Heart left ventricle (tissue), 13 donors: ENCODE measurements at regions not wholly inside any gene's neighbourhood (a gene's known extent, or its start where the extent isn't known, plus 50 kb on each side); places are given as distances from the start of the nearest gene placed in this dataset.

Experiments used
- POLR2A ChIP-seq, 2 donors: fragments of 450-650 bp; IDR thresholded peaks; one replicate each; pipeline ENCODE4 v1.6.1; 2017; ENCODE audit warnings: antibody characterized with exemption in 2 of 2, mild to moderate bottlenecking in 2 of 2, moderate library complexity in 2 of 2
- TF ChIP-seq, protein P1 (sequence below), 12 donors: fragments of 200-600 bp; sonication (generic) in 4 of 12; IDR thresholded peaks; one replicate each; pipeline versions ENCODE4 v1.5.0 to v1.8.0; 2018 to 2022; ENCODE audit warnings: antibody characterized with exemption in 12 of 12, mild to moderate bottlenecking in 5 of 12
- donor health status: ischemic (EF 13 %, LVEDD 7.1; RV severe dilation, severe dysfunction).
- donor health status: DM: no; HTN: yes; CAD: no.
- donor health status: DM: no; HTN: no; CAD: no.
- donor health status: ischemic (EF 25% LVEDD 6.9; RV normal size, moderate dysfunction).
- donor health status: ischemic (EF 25% LVEDD 5.7; RV mildly dilated, moderate dysfunction).
- donor health status: ischemic (EF 35%, LVEDD 5.7; RV mildly dilated, moderate dysfunction).
- donor health status: nonischemic (EF 11% LVEDD 7.7; RV severe dilation, severe dysfunction).
- donor health status: DM: yes; HTN: yes; CAD: no.
- donor health status: PGD.
- donor health status: ischemic (EF 29% LVEDD 5.4; RV normal size, mild dysfunction).
- donor health status: nonischemic (EF 23%, LVEDD 6.1; RV moderate dilation, normal function).

DNA sequence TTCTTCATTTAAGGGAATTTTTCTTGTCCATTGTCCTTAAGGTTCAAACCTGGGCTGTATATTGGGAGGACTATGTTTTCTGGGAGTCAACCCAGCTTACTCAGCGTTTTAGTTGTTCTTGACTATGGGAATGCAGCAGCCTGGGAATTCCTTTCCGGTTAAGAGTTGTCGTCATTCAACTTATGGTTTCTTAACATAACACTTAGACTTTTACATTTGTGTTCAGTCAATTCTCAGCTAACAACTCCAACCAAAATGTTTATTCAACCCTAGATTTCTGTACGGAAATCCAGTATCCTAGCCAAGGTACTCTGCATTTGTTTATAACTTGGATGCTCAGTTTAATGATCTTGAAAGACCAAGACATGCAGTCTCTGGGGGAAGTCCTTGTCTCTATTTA lies 960.9 kb downstream of the CBLN2 start:
- no peak for TF ChIP-seq POLR2A (IDR thresholded peaks at IDR 0.05)
- TF ChIP-seq, protein P1, sequence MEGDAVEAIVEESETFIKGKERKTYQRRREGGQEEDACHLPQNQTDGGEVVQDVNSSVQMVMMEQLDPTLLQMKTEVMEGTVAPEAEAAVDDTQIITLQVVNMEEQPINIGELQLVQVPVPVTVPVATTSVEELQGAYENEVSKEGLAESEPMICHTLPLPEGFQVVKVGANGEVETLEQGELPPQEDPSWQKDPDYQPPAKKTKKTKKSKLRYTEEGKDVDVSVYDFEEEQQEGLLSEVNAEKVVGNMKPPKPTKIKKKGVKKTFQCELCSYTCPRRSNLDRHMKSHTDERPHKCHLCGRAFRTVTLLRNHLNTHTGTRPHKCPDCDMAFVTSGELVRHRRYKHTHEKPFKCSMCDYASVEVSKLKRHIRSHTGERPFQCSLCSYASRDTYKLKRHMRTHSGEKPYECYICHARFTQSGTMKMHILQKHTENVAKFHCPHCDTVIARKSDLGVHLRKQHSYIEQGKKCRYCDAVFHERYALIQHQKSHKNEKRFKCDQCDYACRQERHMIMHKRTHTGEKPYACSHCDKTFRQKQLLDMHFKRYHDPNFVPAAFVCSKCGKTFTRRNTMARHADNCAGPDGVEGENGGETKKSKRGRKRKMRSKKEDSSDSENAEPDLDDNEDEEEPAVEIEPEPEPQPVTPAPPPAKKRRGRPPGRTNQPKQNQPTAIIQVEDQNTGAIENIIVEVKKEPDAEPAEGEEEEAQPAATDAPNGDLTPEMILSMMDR (IDR thresholded peaks at IDR 0.05): no peak
